Cerebellar cortex (tissue), 1 donor: ENCODE measurements at regions not wholly inside any gene's neighbourhood (a gene's known extent, or its start where the extent isn't known, plus 50 kb on each side); places are given as distances from the start of the nearest gene placed in this dataset.

Source experiments
- DNase-seq: peaks from one replicate; pipeline ENCODE4 v3.0.0-alpha.2; 2015; ENCODE audit warnings: low spot score

DNA sequence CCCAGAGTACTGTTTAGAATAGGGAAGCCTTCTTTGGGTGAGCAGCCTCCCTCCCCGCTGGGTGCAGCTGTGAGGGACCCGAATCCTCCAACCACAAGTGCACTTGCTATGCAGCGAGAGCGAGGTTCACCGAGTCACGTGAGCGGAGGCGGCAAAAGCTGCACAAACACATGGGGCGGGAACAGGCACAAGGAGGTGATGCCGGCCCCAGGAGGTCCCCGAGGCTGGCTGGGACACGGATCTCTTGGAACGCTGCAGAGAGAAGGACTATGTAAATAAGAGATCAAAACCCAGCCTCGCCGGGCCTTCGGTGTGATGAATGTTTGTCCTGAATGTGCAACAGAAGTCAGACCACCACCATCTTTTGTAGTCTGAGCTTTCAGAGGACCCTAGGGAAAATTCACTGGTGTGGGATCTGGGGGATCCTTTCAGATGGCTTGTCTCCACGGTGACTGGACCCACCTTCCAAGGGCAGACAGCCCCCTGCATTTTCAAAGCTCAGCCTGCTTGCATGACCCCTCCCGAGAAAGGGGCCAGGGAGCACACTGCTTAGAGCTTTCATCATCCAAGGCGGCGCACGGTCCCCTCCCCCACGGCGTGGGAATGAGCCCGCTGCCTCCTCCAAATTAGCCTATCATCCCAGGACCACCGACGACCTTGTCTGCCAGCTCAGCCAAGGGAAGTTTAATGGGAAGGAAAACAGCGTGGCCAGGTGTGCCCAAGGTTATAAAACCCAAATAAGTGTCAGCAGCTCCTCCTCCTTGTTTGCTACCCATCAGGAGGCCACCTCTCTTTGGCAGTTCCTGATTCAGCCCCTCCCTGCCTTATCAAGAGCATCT lies 327.7 kb downstream of the CXCL12 start:
- peak; percentile 9 for DNase-seq

DNA sequence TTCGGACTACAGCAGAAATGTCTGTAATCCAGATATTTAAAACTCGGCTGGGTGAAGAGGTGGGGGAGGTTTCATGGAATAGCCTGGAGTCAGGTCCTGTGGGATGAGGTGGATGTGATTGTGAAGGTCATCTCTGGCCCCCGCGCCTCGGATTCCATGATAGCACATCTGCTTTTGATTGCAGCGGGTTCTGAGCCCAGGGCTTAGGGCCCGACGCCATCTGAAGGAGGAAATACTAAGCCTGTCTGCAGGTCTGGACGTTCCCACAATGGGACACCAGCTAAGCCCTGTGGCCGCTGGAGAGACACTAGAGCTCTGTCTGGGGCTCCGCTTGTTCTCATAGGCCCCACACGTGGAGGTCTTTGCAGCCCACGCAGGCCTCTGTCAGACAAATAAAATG lies 328.7 kb downstream of the CXCL12 start:
- no peak for DNase-seq

DNA sequence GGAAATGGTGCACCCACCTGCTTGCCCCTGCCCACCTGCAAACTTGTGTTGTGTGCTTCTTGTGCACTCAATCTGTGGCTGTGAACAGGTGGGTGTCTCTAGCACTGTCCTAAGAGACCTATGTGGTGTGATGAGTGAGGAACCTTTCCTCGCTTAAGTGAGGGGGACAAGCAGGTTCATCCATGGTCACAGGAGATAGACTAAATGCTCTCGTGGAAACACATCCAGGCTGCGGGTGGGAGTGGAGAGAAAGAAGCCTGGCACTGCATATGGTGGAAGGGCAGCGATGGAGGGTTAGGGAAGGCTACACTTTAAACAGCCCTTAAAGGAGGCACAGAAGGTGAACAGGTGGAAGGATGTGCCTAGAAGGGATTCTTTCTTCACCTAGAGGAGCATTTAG lies 330.9 kb downstream of the CXCL12 start:
- no peak for DNase-seq

DNA sequence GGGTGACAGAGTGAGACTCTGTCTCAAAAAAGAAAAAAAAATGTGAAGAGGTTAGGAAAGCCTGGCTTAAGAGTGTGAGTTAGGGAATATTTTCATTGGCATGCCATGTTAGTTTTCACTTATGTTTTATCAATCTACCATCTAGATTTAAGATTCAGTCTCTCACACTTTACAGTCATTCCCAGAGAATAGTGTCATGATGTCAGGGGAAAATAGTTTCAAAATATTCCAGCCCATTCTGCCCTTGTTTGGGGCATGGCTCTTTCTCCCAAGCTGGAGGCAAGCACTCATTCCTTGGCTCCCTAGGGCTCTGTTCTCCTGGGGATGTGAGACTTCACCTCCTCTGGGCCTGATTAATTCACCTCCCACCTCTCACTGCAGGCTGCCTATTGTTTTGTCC lies 331.5 kb downstream of the CXCL12 start:
- DNase-seq: no peak

DNA sequence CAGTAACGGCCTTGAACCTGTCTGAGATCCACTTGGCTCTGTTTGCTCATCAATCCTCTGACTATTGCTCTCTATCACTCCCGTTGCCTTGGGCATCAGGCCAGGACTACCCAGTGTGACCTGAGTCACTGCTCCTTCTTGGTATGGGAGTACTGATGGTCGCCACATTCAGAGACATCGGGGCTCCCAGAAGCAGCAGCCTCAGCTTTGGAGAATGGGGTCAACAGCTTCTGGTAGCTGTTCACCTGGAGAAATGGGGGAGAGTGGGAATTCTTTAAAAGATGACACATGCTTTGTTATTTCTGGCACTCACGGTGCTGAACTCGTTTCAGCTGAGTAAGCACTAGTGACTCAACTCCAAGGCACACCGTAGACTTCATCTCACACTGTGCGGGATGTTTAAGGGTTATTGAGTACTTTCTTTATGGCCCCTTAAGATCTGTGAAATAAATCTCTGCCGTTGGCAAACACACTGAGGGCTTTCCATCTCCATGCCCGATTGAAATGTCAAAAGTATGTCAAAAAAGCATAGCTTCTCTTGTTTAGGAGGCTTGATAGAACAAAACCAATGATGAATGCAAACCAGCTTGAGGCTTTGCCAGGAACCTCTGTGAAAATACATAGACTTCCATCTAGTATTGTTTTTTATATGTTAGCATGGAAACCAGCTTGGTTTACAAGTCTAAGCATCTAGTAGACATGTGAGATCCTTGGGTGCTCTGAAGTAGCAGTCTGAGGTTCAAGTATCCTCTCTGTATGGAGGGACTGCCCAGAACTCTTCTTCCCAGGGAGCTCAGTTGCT lies 333.1 kb downstream of the CXCL12 start:
- no peak for DNase-seq

DNA sequence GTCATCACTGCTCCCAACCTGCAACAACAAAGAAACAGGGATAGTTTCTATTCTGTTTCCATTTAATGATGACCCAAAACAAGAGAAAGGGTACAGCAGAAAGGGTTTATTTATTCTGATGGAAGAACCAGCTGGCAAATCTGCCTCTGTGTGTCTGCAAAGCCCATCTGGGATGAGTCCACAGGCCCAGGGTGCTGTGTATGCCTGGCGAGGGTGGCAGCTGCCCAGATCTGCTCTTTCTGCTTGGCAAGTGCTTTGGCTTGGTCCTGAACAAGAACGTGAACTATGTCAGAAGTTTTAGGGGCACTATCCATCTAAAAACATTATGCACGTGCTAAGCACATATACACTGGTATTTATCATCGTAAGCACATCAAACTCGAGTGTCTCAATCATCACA lies 333.8 kb downstream of the CXCL12 start:
- DNase-seq: no peak

DNA sequence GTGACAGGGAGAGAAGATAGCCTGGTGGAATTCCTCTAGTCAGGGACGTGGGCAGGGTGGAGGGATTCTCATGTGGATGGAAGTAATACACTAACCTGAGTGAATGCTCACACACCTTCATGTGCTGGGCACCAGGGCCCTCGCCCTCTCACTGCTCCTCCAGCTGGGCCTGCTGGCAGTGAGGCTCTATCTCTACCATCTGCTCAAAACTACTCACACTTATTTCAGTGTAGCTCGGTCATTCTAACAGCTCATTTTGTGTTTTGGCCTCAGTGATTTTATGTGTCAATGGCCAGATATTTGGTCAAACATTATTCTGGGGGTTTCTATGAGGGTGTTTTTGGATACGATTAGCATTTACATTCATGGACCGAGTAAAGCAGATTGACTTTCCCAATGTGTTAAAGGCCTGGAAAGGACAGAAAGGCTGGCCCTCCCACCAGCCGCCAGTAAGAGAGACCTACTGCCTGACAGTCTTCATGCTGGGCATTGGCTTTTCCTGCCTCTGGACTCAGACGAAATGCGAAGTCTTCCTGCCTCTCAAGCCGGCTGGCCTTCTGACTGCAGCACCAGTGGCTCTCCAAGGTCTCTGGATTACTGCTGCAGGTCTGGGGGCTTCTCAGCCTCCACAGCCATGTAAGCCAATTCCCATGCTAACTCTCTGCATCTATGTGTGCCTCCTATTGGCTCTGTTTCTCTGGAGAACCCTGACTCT lies 335.4 kb downstream of the CXCL12 start:
- DNase-seq: peak; percentile 59

DNA sequence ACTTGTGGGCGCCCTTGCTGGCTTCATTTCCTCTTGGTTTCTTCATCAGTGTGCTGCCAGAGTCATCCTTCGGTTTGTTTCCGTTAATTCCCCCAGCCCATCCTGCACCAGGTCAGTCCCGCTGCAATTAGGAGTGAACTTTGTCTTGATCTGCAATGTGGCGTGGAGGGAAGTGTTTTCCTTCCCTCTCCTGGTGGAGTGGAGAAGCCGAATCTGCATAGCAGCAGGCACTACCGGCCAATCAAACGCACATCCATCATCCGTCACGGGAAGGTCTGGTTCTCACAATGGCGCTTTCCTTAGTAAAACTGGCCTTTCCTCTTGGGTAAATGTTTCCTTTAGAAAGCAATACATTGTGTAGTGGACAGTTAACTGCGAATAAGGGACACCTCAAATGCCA lies 337.5 kb downstream of the CXCL12 start:
- DNase-seq: no peak

DNA sequence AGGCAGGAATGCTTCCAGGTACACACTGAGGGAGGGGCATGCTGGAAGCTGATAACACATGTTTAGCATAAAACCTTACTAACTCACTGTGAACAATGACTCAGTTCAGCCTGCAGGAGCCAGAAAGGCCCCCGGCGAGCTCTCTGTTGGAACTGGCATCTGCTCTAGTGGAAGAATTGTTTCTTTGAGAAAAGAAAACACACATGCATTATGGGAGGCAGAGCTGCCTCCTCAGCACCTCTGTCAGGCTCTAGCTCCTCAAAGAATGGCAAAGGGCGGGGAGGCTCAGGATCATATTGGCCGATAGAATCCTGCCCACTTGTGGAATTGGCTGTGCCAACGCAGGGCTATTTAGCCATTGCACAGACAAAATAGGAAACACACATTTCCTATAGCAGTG lies 338.3 kb downstream of the CXCL12 start:
- DNase-seq: no peak

DNA sequence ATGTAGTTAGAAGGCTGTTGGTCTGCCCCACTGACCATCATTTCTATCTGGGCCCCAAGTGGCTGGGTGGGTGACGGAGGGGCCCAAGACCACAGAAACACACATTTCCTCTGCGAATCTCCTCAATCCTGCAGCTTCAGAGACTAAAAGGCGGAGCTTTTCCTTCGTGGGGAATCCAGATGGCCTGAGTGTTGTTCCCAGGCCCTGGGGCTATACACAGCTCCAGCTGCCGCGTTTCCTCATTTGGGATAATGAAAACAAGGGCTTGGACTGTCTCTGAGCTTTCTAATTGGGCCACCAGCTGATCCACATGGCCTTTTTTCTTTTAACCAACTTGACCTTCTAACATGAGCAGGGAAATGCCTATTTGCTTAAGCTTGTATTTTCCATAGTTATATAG lies 339.9 kb downstream of the CXCL12 start:
- DNase-seq: no peak

DNA sequence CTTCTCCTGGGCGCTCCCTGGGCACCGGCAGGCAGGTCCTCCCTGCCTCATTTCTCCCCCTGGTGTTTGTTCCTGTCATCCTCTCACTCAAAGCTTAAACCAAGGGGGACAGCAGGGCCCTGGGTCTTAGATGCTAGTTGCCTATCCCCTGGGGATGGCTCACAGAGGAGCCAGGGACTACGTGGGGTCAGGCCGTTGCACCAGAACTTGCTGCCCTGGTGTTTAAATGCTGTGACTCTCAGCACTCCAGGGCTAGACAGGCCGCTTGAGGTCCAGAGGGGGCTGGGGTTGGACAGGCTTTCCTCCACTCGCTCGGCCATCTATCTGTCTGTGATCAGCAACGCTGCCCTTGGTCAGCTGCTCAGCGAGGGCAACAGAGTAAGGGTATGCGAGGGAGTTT lies 340.3 kb downstream of the CXCL12 start:
- no peak for DNase-seq

DNA sequence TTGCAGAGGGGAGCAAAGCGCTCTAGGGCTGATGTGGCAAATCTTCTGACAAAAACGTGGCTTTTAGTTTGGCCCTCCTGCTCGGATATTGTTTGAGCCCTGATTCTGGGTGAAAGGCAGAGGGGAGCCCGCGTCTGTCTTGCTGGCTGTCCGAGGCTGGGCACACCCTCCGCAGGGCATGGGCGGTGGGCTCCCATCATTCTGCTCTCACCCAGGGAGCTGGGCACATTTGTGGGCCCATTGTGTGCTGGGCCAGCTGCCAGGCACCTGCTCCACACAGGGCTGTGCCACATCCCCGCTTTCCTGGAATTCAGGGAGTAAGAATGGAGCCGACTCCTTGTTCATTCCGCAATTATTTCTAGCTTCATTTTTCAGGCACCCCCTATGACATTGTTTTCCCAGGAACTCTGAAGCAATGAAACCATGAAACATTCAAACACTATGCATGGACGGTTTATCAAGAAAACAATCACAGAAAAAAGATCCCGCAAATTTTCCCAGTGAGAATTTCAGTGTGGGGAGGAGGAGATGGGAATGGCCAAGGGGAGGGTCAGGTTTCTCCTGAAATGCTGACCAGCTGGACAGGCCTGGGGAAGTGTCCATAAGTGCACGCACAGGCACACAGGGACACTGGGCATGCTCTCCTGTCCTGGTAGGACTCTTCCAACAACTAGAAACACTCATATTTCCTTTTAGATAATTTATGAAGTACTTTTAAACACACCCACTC lies 341.1 kb downstream of the CXCL12 start:
- DNase-seq: no peak

DNA sequence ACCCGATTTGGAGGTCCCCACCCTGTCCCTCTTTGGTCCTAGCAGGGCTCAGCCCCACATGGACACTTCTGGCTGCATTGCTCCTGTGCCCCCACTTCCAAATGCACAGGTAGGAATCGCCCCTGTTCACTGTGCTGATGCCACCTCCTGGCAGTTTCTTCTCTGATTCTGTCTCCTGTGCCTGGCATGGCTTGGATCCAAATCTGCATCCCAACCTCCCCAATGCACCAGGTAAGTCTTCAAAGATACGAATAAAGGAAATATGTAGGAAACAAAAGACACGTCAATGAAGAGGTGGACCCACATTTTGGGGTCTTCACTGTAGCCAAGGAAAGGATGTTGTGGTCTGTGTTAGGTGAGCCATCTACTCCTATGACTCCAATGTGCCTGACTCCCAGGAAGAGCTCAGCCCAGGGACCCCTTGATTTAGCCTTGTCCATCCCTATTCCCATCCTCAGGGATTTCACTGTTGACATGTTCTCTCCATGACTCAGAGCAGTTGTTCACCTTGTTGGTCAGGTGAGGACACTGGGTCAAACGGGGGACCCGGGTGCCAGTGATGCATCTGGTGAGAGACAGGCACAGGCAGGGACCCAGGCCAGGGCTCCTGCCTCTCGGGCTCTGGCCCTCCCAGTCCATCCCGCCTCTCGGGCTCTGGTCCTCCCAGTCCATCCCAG lies 341.8 kb downstream of the CXCL12 start:
- no peak for DNase-seq

DNA sequence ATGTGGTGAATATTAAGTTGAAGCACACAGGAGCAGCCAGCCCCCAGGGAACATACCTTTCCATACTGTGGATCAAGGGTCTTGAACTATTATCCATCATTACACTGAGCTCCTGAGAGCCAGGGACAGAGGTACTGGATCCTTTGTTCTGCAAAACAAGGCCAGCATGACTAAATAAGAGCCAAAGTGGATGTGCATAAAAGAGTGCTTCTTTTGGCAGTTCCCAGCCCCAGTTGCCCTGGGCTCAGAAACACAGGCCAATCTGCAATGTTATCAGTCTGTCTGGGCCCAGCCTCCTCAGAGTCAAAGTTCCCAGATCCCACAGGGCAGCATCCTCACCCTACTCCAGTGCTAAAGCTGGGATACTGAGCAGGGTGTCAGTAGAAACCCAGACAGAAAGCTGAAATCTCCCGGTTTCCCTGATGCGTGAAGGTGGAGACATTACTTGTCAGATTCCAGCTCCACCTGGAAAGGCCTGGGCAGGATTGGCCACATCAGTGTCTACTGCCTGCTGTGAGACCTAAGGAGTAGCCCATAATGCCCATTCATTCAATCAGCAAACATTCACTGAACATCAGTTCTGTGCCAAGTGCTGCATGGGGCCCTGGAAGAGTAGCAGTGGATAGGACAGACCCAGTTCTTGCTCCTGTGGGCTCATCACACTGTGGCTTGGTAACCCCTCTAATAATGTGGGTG lies 342.7 kb downstream of the CXCL12 start:
- DNase-seq: no peak

DNA sequence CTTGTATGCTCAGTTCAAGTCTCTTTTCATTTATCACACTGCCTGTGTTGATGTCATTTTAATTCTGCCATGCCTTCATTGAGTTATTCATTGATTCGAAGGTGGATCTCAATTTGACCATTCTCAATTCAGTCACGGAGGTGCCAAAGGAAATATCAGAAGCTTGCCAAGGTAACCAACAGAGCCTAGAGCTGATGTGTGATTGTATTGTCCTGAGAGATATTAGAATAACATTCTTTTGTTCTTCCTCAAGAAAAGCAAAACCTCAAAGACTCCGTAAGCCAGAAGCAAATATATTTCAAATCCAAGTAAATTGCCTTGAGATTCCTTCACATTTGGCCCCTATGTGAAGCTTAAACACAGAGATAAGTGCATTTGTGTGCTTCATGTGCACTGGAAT lies 345.3 kb downstream of the CXCL12 start:
- no peak for DNase-seq

DNA sequence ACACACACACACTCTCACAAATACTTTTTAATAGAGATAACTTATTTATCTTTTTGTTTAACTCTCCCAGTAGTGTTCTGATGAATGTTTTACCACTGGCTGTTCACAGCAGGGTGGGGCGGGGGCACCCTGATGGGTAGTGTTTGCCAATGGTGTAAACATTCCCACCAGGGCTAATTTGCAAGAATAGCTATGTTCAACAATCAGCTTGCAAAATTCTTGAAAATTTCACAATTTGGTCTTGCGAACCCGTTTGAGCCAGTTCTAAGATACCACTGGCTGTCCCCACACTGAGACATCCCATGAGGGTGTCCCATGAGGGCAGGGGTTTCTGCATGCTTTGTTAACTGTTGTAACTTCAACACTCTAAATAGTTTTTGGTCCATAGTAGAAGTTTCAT lies 348.5 kb downstream of the CXCL12 start:
- DNase-seq: no peak

DNA sequence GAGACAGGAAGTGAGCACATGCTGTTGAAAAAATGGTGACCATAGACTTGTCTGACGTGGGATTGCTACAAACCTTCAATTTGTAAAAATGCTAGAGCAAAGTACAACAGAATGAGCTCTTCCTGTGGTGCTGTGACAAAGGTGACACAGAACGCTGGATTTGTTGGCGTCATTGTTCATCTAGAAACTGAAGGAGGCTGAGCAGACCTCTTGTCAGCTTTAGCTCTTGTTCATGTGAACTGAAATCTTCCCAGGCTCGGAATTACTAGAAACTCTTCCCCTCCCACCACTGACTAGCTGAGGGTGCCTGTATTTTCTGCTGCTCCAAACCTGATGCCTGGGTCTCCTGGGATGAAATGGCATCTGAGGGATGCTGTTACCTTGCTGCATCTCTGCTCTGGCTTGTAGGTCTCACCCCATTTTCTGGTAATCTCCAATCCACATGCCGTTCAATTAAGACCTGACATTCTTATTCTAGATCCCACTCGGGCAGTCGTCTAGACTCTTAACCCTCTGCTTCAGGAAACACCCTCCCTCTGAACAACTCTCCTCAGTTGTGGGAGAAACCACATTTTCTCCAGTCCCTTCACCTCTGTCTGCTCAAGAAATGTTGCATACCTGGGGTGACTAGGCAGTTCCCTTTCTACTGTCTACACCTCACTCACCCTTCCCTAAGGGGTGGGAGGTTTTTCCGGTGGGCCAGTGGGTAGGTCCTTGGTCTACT lies 349.3 kb downstream of the CXCL12 start:
- DNase-seq: no peak

DNA sequence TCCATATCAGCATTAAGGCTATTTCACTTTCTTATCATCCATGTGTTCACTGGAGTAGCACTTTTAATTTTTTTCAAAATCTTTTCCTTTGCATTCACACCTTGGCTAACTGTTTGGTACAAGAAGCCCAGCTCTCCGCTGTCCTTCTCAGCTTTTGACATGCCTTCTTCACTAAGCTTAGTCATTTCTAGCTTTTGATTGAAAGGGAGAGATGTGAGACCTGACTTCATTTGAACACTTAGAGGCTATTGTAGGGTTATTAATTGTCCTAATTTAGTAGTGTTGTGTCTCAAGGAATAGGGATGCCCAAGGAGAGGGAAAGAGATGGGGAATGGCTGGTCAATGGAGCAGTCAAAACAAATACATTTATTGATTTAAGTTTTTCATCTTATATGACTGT lies 350.0 kb downstream of the CXCL12 start:
- no peak for DNase-seq

DNA sequence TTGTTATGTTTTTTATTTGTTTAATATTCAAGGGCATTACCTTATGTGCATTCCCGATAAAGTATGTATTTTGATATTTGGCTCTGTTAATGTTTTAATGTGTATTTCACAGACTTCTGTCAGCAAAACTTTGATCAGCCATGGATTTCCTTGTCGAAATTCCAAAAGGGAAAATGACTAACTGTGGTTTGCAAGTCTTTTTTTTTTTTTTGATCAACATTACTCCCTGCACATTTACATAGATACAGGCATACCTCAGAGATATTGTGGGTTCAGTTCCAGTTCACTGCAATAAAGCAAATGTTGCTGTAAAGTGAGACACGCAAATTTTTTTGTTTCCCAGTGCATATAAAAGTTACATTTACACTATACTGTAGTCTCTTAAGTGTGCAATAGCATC lies 351.9 kb downstream of the CXCL12 start:
- DNase-seq: no peak

DNA sequence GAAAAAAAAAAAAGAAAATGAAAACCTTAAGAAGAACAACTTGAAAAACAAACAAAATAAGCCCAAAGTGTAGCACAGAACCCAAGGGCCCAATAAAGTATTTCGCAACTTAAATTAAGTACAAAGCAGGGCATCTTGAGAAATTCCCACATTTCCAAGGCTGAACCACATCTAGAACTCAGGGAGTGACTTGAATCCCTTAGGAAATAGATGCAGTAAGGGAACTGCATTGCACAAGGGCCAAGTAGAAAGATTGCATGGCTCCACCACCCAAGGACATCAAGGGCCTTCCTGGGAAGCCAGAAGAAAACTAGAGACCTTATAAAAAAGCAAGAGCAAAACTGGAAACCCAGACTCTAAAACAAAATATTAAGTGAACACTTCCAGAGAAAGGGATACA lies 352.7 kb downstream of the CXCL12 start:
- DNase-seq: no peak
